Activated T-cell treated with anti-CD3 and anti-CD28 coated beads for 1 hour (primary cell): ENCODE measurements at regions not wholly inside any gene's neighbourhood (a gene's known extent, or its start where the extent isn't known, plus 50 kb on each side); places are given as distances from the start of the nearest gene placed in this dataset.
"Not testable (repeated sequence)": the region's sequence is repeated elsewhere in the genome, so short reads cannot be mapped to it uniquely, and the experiment has no call there.

ENCODE experiments used
- DNase-seq: peaks from one replicate; pipeline ENCODE4 v3.0.0-alpha.2; 2020; ENCODE audit warnings: low read depth

GRCh38 chr4:18441203-18441590, 419.6 kb upstream of the LCORL start:
- no peak for DNase-seq

- DNase-seq = no peak
Measured at GRCh38 chr4:18440527-18441202, 419.1 kb upstream of the LCORL start.

GRCh38 chr4:18439311-18439710, 417.8 kb upstream of the LCORL start:
- no peak for DNase-seq

GRCh38 chr4:18435781-18436180, 414.2 kb upstream of the LCORL start:
- DNase-seq = no peak

GRCh38 chr4:18422685-18423084, 401.1 kb upstream of the LCORL start:
- no peak for DNase-seq

GRCh38 chr4:18421519-18421918, 400.0 kb upstream of the LCORL start:
- no peak for DNase-seq

GRCh38 chr4:18419780-18420179, 398.2 kb upstream of the LCORL start:
- no peak for DNase-seq

- not testable (repeated sequence) for DNase-seq
Measured at GRCh38 chr4:18418195-18418898, 396.8 kb upstream of the LCORL start.

GRCh38 chr4:18417651-18418050, 396.1 kb upstream of the LCORL start:
- not testable (repeated sequence) for DNase-seq

- no peak for DNase-seq
Measured at GRCh38 chr4:18406264-18406663, 384.7 kb upstream of the LCORL start.

- no peak for DNase-seq
Measured at GRCh38 chr4:18405054-18405453, 383.5 kb upstream of the LCORL start.

GRCh38 chr4:18404642-18405041, 383.1 kb upstream of the LCORL start:
- DNase-seq = no peak

GRCh38 chr4:18403327-18403726, 381.8 kb upstream of the LCORL start:
- DNase-seq = no peak

GRCh38 chr4:18401868-18402267, 380.3 kb upstream of the LCORL start:
- no peak for DNase-seq

GRCh38 chr4:18401425-18401824, 379.9 kb upstream of the LCORL start:
- DNase-seq = no peak

GRCh38 chr4:18398661-18399060, 377.1 kb upstream of the LCORL start:
- no peak for DNase-seq

GRCh38 chr4:18397681-18398390, 376.3 kb upstream of the LCORL start:
- DNase-seq = no peak

GRCh38 chr4:18394656-18395055, 373.1 kb upstream of the LCORL start:
- DNase-seq = no peak

- no peak for DNase-seq
Measured at GRCh38 chr4:18391354-18391728, 369.8 kb upstream of the LCORL start.

- no peak for DNase-seq
Measured at GRCh38 chr4:18390655-18391353, 369.2 kb upstream of the LCORL start.

- no peak for DNase-seq
Measured at GRCh38 chr4:18389115-18389514, 367.6 kb upstream of the LCORL start.

GRCh38 chr4:18388039-18388438, 366.5 kb upstream of the LCORL start:
- DNase-seq = no peak

- no peak for DNase-seq
Measured at GRCh38 chr4:18381186-18381585, 359.6 kb upstream of the LCORL start.
